ENCODE measurements at regions not wholly inside any gene's neighbourhood (a gene's known extent, or its start where the extent isn't known, plus 50 kb on each side); places are given as distances from the start of the nearest gene placed in this dataset.

- intact Hi-C loops (cut with DNase I), result no loop called here
- no peak overlapping the region for H3K27ac ChIP-seq
- H3K27me3 ChIP-seq, result no peaks in the 10 kb centered on the region
- H3K4me1 ChIP-seq, result peaks cover 0 to 10% of the 10 kb centered on the region in 2 donors
- no peak for DNase-seq
- TF ChIP-seq, protein P1, sequence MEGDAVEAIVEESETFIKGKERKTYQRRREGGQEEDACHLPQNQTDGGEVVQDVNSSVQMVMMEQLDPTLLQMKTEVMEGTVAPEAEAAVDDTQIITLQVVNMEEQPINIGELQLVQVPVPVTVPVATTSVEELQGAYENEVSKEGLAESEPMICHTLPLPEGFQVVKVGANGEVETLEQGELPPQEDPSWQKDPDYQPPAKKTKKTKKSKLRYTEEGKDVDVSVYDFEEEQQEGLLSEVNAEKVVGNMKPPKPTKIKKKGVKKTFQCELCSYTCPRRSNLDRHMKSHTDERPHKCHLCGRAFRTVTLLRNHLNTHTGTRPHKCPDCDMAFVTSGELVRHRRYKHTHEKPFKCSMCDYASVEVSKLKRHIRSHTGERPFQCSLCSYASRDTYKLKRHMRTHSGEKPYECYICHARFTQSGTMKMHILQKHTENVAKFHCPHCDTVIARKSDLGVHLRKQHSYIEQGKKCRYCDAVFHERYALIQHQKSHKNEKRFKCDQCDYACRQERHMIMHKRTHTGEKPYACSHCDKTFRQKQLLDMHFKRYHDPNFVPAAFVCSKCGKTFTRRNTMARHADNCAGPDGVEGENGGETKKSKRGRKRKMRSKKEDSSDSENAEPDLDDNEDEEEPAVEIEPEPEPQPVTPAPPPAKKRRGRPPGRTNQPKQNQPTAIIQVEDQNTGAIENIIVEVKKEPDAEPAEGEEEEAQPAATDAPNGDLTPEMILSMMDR (IDR thresholded peaks at IDR 0.05), result no peak
- no peak for TF ChIP-seq POLR2A (IDR thresholded peaks at IDR 0.05)
- WGBS, 2 donors, result 96 to 98% methylated on average over 6 of the region's 6 CpGs
- no peaks in the 10 kb centered on the region for H3K36me3 ChIP-seq
- H3K4me3 ChIP-seq (replicated peaks in 1 of 3), result no peak overlapping the region
- no peaks in the 10 kb centered on the region for H3K9me3 ChIP-seq
These were observed 224.9 kb downstream of the ANKRD60 start for GRCh38 chr20:58003525-58003924.

GRCh38 chr20:58002901-58003300 is 225.6 kb downstream of the ANKRD60 start:
- Histone ChIP-seq H3K36me3 (no peaks in the 10 kb centered on the region), H3K4me3 (replicated peaks in 1 of 3) (no peak overlapping the region), H3K9me3 (no peaks in the 10 kb centered on the region), H3K27me3 (no peaks in the 10 kb centered on the region), H3K4me1 (peaks cover 0 to 10% of the 10 kb centered on the region in 2 donors), H3K27ac (no peak overlapping the region)
- WGBS, 2 donors, result 90 to 95% methylated on average over 6 of the region's 6 CpGs
- TF ChIP-seq POLR2A (IDR thresholded peaks at IDR 0.05), result no peak
- TF ChIP-seq, protein P1 (IDR thresholded peaks at IDR 0.05), result no peak
- no peak for DNase-seq
- intact Hi-C loops (cut with DNase I), result no loop called here

DNA sequence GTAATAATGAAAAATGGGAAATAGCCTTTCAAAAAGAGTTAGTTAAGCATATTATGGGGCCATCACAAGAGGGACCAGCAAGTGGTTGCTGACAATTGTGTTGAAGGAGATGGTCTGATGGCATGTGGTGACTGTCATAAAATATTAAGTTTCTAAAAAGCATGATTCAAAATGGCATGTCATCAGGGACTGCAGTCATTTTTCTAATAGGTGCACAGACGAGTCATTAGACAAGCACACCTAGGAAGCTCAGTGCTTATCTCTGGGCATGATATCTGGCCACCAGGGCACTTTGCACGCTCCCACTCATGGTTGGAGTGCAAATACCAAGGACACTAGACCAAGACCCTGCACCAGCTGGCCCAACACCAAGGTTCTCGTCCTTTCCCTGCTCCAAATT is 226.5 kb downstream of the ANKRD60 start:
- peaks cover 0 to 10% of the 10 kb centered on the region in 2 donors for H3K4me1 ChIP-seq
- 58 to 73% methylated on average over 3 of the region's 3 CpGs for whole genome bisulfite sequencing, 2 donors
- H3K4me3 ChIP-seq (replicated peaks in 1 of 3), result no peak overlapping the region
- TF ChIP-seq POLR2A (IDR thresholded peaks at IDR 0.05), result no peak
- TF ChIP-seq, protein P1 (IDR thresholded peaks at IDR 0.05), result no peak
- no peaks in the 10 kb centered on the region for H3K27me3 ChIP-seq
- intact Hi-C loops (cut with DNase I), result no loop called here
- H3K36me3 ChIP-seq, result no peaks in the 10 kb centered on the region
- H3K9me3 ChIP-seq, result no peaks in the 10 kb centered on the region
- no peak overlapping the region for H3K27ac ChIP-seq
- DNase-seq, result no peak

DNA sequence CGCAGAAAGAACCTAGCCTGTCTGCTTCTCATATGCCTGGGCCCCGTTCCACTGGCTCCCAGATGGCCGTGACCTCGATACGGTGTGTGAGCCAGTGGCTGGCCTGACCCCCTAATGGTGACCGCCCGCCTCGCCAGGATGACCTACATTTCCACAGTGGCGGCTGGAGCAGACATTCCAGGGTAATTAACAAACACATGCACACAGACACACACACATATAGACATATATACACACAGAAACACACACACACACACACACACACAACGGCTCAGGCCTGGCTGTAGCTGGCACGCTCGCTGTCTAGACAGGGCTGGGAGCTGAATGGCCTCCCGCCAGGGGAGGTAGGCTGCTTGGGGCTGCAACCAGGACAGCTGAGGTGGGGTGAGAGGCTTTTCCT is 227.1 kb downstream of the ANKRD60 start:
- WGBS, 2 donors, result 74 to 75% methylated on average over 10 to 13 of the region's 13 CpGs
- Histone ChIP-seq H3K4me3 (replicated peaks in 1 of 3) (no peak overlapping the region), H3K27ac (no peak overlapping the region), H3K4me1 (peaks cover 0 to 10% of the 10 kb centered on the region in 2 donors), H3K9me3 (no peaks in the 10 kb centered on the region), H3K36me3 (no peaks in the 10 kb centered on the region), H3K27me3 (no peaks in the 10 kb centered on the region)
- DNase-seq, result peak in 1 of 2 donors; percentile 13
- TF ChIP-seq, protein P1 (IDR thresholded peaks at IDR 0.05), result no peak
- TF ChIP-seq POLR2A (IDR thresholded peaks at IDR 0.05), result no peak
- intact Hi-C loops (cut with DNase I), result no loop called here

DNA sequence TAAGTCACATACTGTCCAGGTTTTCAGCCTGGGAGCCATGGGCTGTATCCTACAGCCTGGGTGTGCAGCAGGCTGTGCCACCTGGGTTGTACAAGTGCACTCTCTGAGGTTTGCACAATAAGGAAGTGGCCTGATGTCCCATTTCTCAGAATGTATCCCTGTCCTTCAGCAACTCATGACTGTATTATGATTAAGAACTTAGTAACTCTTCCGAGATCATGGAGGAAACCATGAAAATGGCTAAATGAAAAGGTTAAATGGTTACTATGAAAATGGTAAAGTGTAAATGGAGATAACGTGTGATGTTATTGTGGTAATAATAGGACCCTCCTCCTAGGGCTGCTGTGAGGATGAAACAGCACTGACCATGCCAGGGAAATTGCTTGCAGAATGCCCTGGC is 227.6 kb downstream of the ANKRD60 start:
- DNase-seq, result no peak
- WGBS, 2 donors, result 88 to 90% methylated on average over 2 of the region's 2 CpGs
- intact Hi-C loops (cut with DNase I), result no loop called here
- no peaks in the 10 kb centered on the region for H3K36me3 ChIP-seq
- no peak for TF ChIP-seq POLR2A (IDR thresholded peaks at IDR 0.05)
- TF ChIP-seq, protein P1 (IDR thresholded peaks at IDR 0.05), result no peak
- H3K9me3 ChIP-seq, result no peaks in the 10 kb centered on the region
- no peak overlapping the region for H3K4me3 ChIP-seq (replicated peaks in 1 of 3)
- no peaks in the 10 kb centered on the region for H3K27me3 ChIP-seq
- H3K27ac ChIP-seq, result no peak overlapping the region
- H3K4me1 ChIP-seq, result peaks cover 0 to 8% of the 10 kb centered on the region in 2 donors
